ENCODE measurements at regions not wholly inside any gene's neighbourhood (a gene's known extent, or its start where the extent isn't known, plus 50 kb on each side); places are given as distances from the start of the nearest gene placed in this dataset.

- no peak for TF ChIP-seq CTCF (IDR thresholded peaks at IDR 0.05)
- no peak for TF ChIP-seq POLR2A (IDR thresholded peaks at IDR 0.05)
These were observed 90.8 kb downstream of the DNAJB9 start for GRCh38 chr7:108660465-108660864.

All from thyroid gland (tissue), 4 donors.